Smooth muscle cell (in vitro differentiated cells): ENCODE measurements at regions not wholly inside any gene's neighbourhood (a gene's known extent, or its start where the extent isn't known, plus 50 kb on each side); places are given as distances from the start of the nearest gene placed in this dataset.

Source experiments
- DNase-seq: peaks from one replicate; lab custom pipeline; 2025; ENCODE audit not compliant: unreplicated experiment; lab: John Stamatoyannopoulos, UW
- H2AFZ ChIP-seq: fragments of 200-600 bp; sonication (generic); 2 replicates; pipeline ENCODE4 v1.6.0; 2016; ENCODE audit warnings: antibody characterized with exemption, low read depth, mild to moderate bottlenecking
- H3F3A ChIP-seq: fragments of 200-600 bp; sonication (generic); 2 replicates; pipeline ENCODE4 v1.6.0; 2017; ENCODE audit warnings: antibody characterized with exemption, low read depth
- H3K27ac ChIP-seq: fragments of 200-600 bp; sonication (generic); 2 replicates; pipeline ENCODE4 v1.5.1; 2016; ENCODE audit warnings: low read depth, mild to moderate bottlenecking
- H3K27me3 ChIP-seq: fragments of 200-600 bp; sonication (generic); 2 replicates; pipeline ENCODE4 v1.6.1; 2016; ENCODE audit warnings: low read depth, mild to moderate bottlenecking
- H3K36me3 ChIP-seq: fragments of 200-600 bp; sonication (generic); 2 replicates; pipeline ENCODE4 v1.5.1; 2016; ENCODE audit warnings: low read depth
- H3K4me1 ChIP-seq: fragments of 200-600 bp; sonication (generic); 2 replicates; pipeline ENCODE4 v1.5.1; 2016; ENCODE audit warnings: low read depth
- H3K4me2 ChIP-seq: fragments of 200-600 bp; sonication (generic); 2 replicates; pipeline ENCODE4 v1.6.0; 2016; ENCODE audit warnings: mild to moderate bottlenecking
- H3K4me3 ChIP-seq: fragments of 200-600 bp; sonication (generic); 2 replicates; pipeline ENCODE4 v1.5.1; 2016; ENCODE audit warnings: mild to moderate bottlenecking
- H3K79me2 ChIP-seq: fragments of 200-600 bp; sonication (generic); 2 replicates; pipeline ENCODE4 v1.6.0; 2016; ENCODE audit warnings: low read depth, mild to moderate bottlenecking
- H3K9ac ChIP-seq: fragments of 200-600 bp; sonication (generic); 2 replicates; pipeline ENCODE4 v1.6.0; 2016; ENCODE audit warnings: low read depth
- H3K9me3 ChIP-seq: fragments of 200-600 bp; sonication (generic); replicated peaks from 2 replicates; pipeline ENCODE4 v1.5.1; 2016; ENCODE audit warnings: low read depth
- H4K20me1 ChIP-seq: fragments of 200-600 bp; sonication (generic); 2 replicates; pipeline ENCODE4 v1.6.0; 2016; ENCODE audit warnings: low read depth
- WGBS: methylation state at CpG from one replicate; pipeline ENCODE4 v1.1.7; 2016; ENCODE audit warnings: low lambda C conversion rate; 5-methylcytosine and 5-hydroxymethylcytosine counted together
- TF ChIP-seq, protein P1 (sequence below): fragments of 200-600 bp; sonication (generic); IDR thresholded peaks from 2 replicates; pipeline ENCODE4 v1.5.1; 2017; ENCODE audit warnings: borderline replicate concordance, mild to moderate bottlenecking, antibody characterized with exemption; ENCODE audit not compliant: insufficient read depth, poor library complexity, severe bottlenecking

GRCh38 chr2:224640679-224641078, 55.5 kb upstream of the CUL3 start:
- H2AFZ ChIP-seq = no peak overlapping the region
- no peaks in the 10 kb centered on the region for H3F3A ChIP-seq
- H3K4me2 ChIP-seq = no peak overlapping the region
- no peaks in the 10 kb centered on the region for H3K9me3 ChIP-seq
- H3K27me3 ChIP-seq = no peaks in the 10 kb centered on the region
- H4K20me1 ChIP-seq = no peaks in the 10 kb centered on the region
- no peaks in the 10 kb centered on the region for H3K79me2 ChIP-seq
- no peaks in the 10 kb centered on the region for H3K36me3 ChIP-seq
- 92% methylated on average over 4 of the region's 4 CpGs for WGBS
- H3K4me3 ChIP-seq = no peak overlapping the region
- H3K27ac ChIP-seq = no peak overlapping the region
- H3K9ac ChIP-seq = no peak overlapping the region
- no peaks in the 10 kb centered on the region for H3K4me1 ChIP-seq
- no peak for DNase-seq
- TF ChIP-seq, protein P1, sequence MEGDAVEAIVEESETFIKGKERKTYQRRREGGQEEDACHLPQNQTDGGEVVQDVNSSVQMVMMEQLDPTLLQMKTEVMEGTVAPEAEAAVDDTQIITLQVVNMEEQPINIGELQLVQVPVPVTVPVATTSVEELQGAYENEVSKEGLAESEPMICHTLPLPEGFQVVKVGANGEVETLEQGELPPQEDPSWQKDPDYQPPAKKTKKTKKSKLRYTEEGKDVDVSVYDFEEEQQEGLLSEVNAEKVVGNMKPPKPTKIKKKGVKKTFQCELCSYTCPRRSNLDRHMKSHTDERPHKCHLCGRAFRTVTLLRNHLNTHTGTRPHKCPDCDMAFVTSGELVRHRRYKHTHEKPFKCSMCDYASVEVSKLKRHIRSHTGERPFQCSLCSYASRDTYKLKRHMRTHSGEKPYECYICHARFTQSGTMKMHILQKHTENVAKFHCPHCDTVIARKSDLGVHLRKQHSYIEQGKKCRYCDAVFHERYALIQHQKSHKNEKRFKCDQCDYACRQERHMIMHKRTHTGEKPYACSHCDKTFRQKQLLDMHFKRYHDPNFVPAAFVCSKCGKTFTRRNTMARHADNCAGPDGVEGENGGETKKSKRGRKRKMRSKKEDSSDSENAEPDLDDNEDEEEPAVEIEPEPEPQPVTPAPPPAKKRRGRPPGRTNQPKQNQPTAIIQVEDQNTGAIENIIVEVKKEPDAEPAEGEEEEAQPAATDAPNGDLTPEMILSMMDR = no peak

DNA sequence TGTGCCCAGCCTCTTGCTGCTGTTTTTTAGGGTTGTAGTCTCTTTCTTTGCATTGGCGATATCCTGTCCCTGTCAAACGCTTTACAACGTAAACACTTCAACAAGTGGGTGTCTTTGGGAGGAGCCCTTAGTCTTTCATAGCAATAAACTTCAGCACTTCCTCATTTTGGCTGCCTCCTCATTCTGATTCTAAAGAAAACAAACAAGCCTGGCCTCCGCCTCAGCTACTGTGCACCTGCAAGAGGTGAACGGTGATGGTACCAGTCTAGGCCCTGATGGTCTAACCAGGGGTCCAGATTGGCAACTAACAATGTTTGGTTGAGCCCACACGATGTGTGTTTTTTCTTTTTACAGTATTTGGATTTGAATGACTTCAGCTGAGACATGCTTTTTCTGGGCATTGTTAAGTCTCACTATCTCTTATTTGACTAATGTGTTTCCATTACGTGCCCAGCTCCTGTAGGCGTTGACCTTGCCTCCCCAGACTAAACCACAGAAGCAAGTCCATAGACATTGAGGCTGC, 53.2 kb upstream of the CUL3 start:
- no peaks in the 10 kb centered on the region for H3K9me3 ChIP-seq
- H3K36me3 ChIP-seq = no peaks in the 10 kb centered on the region
- H3K4me2 ChIP-seq = peak overlapping the region; percentile 33
- no peaks in the 10 kb centered on the region for H3K79me2 ChIP-seq
- TF ChIP-seq, protein P1 = no peak
- no peaks in the 10 kb centered on the region for H3K27me3 ChIP-seq
- H3K4me1 ChIP-seq = no peaks in the 10 kb centered on the region
- no peak overlapping the region for H3K9ac ChIP-seq
- no peak for DNase-seq
- peak overlapping the region; percentile 41 for H2AFZ ChIP-seq
- no peaks in the 10 kb centered on the region for H4K20me1 ChIP-seq
- no peaks in the 10 kb centered on the region for H3F3A ChIP-seq
- 45% methylated on average over 8 of the region's 8 CpGs for WGBS
- H3K27ac ChIP-seq = no peak overlapping the region
- no peak overlapping the region for H3K4me3 ChIP-seq
